ENCODE measurements at regions not wholly inside any gene's neighbourhood (a gene's known extent, or its start where the extent isn't known, plus 50 kb on each side); places are given as distances from the start of the nearest gene placed in this dataset.

- DNase-seq (ENCODE audit: low spot score) = no peak
- Mint-ChIP-seq H3K4me3 (no peak overlapping the region), H3K4me1 (peaks cover 21% of the 10 kb centered on the region), H3K27me3 (ENCODE audit: low read depth) (peaks cover 16% of the 10 kb centered on the region), H3K27ac (no peak overlapping the region), H3K9me3 (0 out of 2 replicates have a peak, but pooled peaks cover 1% of the 10 kb centered on the region), H3K36me3 (no peaks in the 10 kb centered on the region)
- ATAC-seq = no peak
- CTCF ChIA-PET = no interaction called here
- TF ChIP-seq ZNF423 (CRISPR knock-in tag; IDR thresholded peaks at IDR 0.05) (no peak), ATF1 (CRISPR knock-in tag; IDR thresholded peaks at IDR 0.05) (no peak), GABPB1 (CRISPR knock-in tag; IDR thresholded peaks at IDR 0.05) (no peak), ZBTB43 (CRISPR knock-in tag; IDR thresholded peaks at IDR 0.05) (no peak), USF2 (CRISPR knock-in tag; IDR thresholded peaks at IDR 0.05) (no peak), ZNF416 (CRISPR knock-in tag; IDR thresholded peaks at IDR 0.05) (no peak), CREB1 (CRISPR knock-in tag; IDR thresholded peaks at IDR 0.05) (no peak), ATF2 (CRISPR knock-in tag; IDR thresholded peaks at IDR 0.05; ENCODE audit: borderline replicate concordance, low read depth) (no peak), SOX15 (CRISPR knock-in tag; IDR thresholded peaks at IDR 0.05) (no peak), ARID4B (CRISPR knock-in tag; IDR thresholded peaks at IDR 0.05; ENCODE audit: borderline replicate concordance) (no peak), CBFB (CRISPR knock-in tag; IDR thresholded peaks at IDR 0.05; ENCODE audit: low read depth) (no peak), STAT6 (CRISPR knock-in tag; conservative IDR thresholded peaks at IDR 0.05; ENCODE audit: low read depth) (no peak)
- POLR2A ChIA-PET = no interaction called here
These were observed 63.0 kb downstream of the HOXA1 start for GRCh38 chr7:27032839-27033238.

- no peaks in the 10 kb centered on the region for H3K36me3 Mint-ChIP-seq
- H3K27ac Mint-ChIP-seq = no peak overlapping the region
- CTCF ChIA-PET = no interaction called here
- no peak for ATAC-seq
- no peak for DNase-seq (ENCODE audit: low spot score)
- no peaks in the 10 kb centered on the region for H3K9me3 Mint-ChIP-seq
- peaks cover 21% of the 10 kb centered on the region for H3K4me1 Mint-ChIP-seq
- no peak overlapping the region for H3K4me3 Mint-ChIP-seq
- peaks cover 21% of the 10 kb centered on the region for H3K27me3 Mint-ChIP-seq (ENCODE audit: low read depth)
- POLR2A ChIA-PET = no interaction called here
- TF ChIP-seq TEAD4 (CRISPR knock-in tag; IDR thresholded peaks at IDR 0.05) = no peak
- no peak for TF ChIP-seq ATF3 (CRISPR knock-in tag; conservative IDR thresholded peaks at IDR 0.05)
- no peak for TF ChIP-seq ETV6 (CRISPR knock-in tag; IDR thresholded peaks at IDR 0.05)
- TF ChIP-seq ZBTB43 (CRISPR knock-in tag; IDR thresholded peaks at IDR 0.05) = no peak
- TF ChIP-seq HMGXB4 (CRISPR knock-in tag; IDR thresholded peaks at IDR 0.05) = no peak
- no peak for TF ChIP-seq MLX (CRISPR knock-in tag; IDR thresholded peaks at IDR 0.05)
- TF ChIP-seq JAZF1 (CRISPR knock-in tag; IDR thresholded peaks at IDR 0.05) = no peak
- TF ChIP-seq ELF4 (CRISPR knock-in tag; IDR thresholded peaks at IDR 0.05; ENCODE audit: low read depth) = no peak
These were observed 64.3 kb downstream of the HOXA1 start for GRCh38 chr7:27031289-27032172.
